Midbrain (tissue), 1 donor: ENCODE measurements at regions not wholly inside any gene's neighbourhood (a gene's known extent, or its start where the extent isn't known, plus 50 kb on each side); places are given as distances from the start of the nearest gene placed in this dataset.
A peak's percentile ranks its signal among the peaks of the same experiment; 100 is the strongest.

Experiments
- DNase-seq: peaks from one replicate; lab custom pipeline; 2025; lab: John Stamatoyannopoulos, UW

- no peak for DNase-seq
Observed at GRCh38 chrX:39555431-39555830, 542.3 kb downstream of the BCOR start.

GRCh38 chrX:39556056-39556455 is 541.7 kb downstream of the BCOR start:
- no peak for DNase-seq

GRCh38 chrX:39559229-39559628 is 538.5 kb downstream of the BCOR start:
- DNase-seq = no peak

- no peak for DNase-seq
Observed at GRCh38 chrX:39560271-39560670, 537.5 kb downstream of the BCOR start.

GRCh38 chrX:39563178-39563577 is 534.6 kb downstream of the BCOR start:
- DNase-seq = no peak

- DNase-seq = no peak
Observed at GRCh38 chrX:39564751-39565150, 533.0 kb downstream of the BCOR start.

- DNase-seq = no peak
Observed at GRCh38 chrX:39574178-39574577, 523.6 kb downstream of the BCOR start.

GRCh38 chrX:39576041-39576872 is 521.5 kb downstream of the BCOR start:
- DNase-seq = peak; percentile 22

GRCh38 chrX:39577206-39577984 is 520.4 kb downstream of the BCOR start:
- DNase-seq = no peak

- DNase-seq = no peak
Observed at GRCh38 chrX:39577985-39578869, 519.5 kb downstream of the BCOR start.

GRCh38 chrX:39580043-39580442 is 517.7 kb downstream of the BCOR start:
- no peak for DNase-seq

GRCh38 chrX:39581411-39581810 is 516.3 kb downstream of the BCOR start:
- DNase-seq = no peak

GRCh38 chrX:39582091-39582490 is 515.7 kb downstream of the BCOR start:
- no peak for DNase-seq

- no peak for DNase-seq
Observed at GRCh38 chrX:39582976-39583375, 514.8 kb downstream of the BCOR start.

- DNase-seq = no peak
Observed at GRCh38 chrX:39585808-39586207, 511.9 kb downstream of the BCOR start.

GRCh38 chrX:39586359-39586758 is 511.4 kb downstream of the BCOR start:
- no peak for DNase-seq

GRCh38 chrX:39591099-39591498 is 506.7 kb downstream of the BCOR start:
- no peak for DNase-seq

- DNase-seq = no peak
Observed at GRCh38 chrX:39592776-39593175, 505.0 kb downstream of the BCOR start.

- no peak for DNase-seq
Observed at GRCh38 chrX:39595977-39596376, 501.8 kb downstream of the BCOR start.

GRCh38 chrX:39596437-39596836 is 501.3 kb downstream of the BCOR start:
- no peak for DNase-seq

- DNase-seq = no peak
Observed at GRCh38 chrX:39599339-39599738, 498.4 kb downstream of the BCOR start.

GRCh38 chrX:39600222-39600621 is 497.5 kb downstream of the BCOR start:
- no peak for DNase-seq
